Stimulated activated CD4-positive, alpha-beta T cell treated with anti-CD3 and anti-CD28 coated beads, Interleukin-2, amount 100 ng/mL, for 48 hours (primary cell): ENCODE measurements at regions not wholly inside any gene's neighbourhood (a gene's known extent, or its start where the extent isn't known, plus 50 kb on each side); places are given as distances from the start of the nearest gene placed in this dataset.
"Not testable (repeated sequence)": the region's sequence is repeated elsewhere in the genome, so short reads cannot be mapped to it uniquely, and the experiment has no call there.

ENCODE experiments used
- DNase-seq, 2 donors: peaks; one replicate each; pipeline ENCODE4 v3.0.0-alpha.2; 2020

GRCh38 chr1:119191325-119191724, 50.9 kb upstream of the WARS2 start:
- DNase-seq: no peak

- no peak for DNase-seq
These were observed 63.9 kb upstream of the WARS2 start for GRCh38 chr1:119204197-119204960.

GRCh38 chr1:119204961-119205357, 64.5 kb upstream of the WARS2 start:
- DNase-seq: no peak

GRCh38 chr1:119209061-119209460, 68.6 kb upstream of the WARS2 start:
- DNase-seq: no peak

- no peak for DNase-seq
These were observed 69.3 kb upstream of the WARS2 start for GRCh38 chr1:119209596-119210295.

GRCh38 chr1:119210296-119210649, 69.8 kb upstream of the WARS2 start:
- no peak for DNase-seq

- DNase-seq: not testable (repeated sequence)
These were observed 72.8 kb upstream of the WARS2 start for GRCh38 chr1:119213213-119213612.

- not testable (repeated sequence) for DNase-seq
These were observed 74.5 kb upstream of the WARS2 start for GRCh38 chr1:119214961-119215360.

GRCh38 chr1:119217309-119217828, 76.9 kb upstream of the WARS2 start:
- DNase-seq: no peak

GRCh38 chr1:119219711-119220110, 79.3 kb upstream of the WARS2 start:
- no peak for DNase-seq

GRCh38 chr1:119220991-119221390, 80.5 kb upstream of the WARS2 start:
- no peak for DNase-seq

GRCh38 chr1:119222271-119222670, 81.8 kb upstream of the WARS2 start:
- no peak for DNase-seq

- DNase-seq: no peak
These were observed 84.8 kb upstream of the WARS2 start for GRCh38 chr1:119225265-119225664.

GRCh38 chr1:119225831-119226230, 85.4 kb upstream of the WARS2 start:
- no peak for DNase-seq

- DNase-seq: no peak
These were observed 85.9 kb upstream of the WARS2 start for GRCh38 chr1:119226321-119226720.

- no peak for DNase-seq
These were observed 86.5 kb upstream of the WARS2 start for GRCh38 chr1:119226913-119227312.

GRCh38 chr1:119227456-119227855, 87.0 kb upstream of the WARS2 start:
- no peak for DNase-seq

GRCh38 chr1:119228335-119229080, 88.1 kb upstream of the WARS2 start:
- DNase-seq: no peak

- DNase-seq: no peak
These were observed 94.7 kb upstream of the WARS2 start for GRCh38 chr1:119235120-119235519.

- no peak for DNase-seq
These were observed 105.4 kb upstream of the WARS2 start for GRCh38 chr1:119245881-119246280.

GRCh38 chr1:119249283-119249682, 108.8 kb upstream of the WARS2 start:
- no peak for DNase-seq

- DNase-seq: no peak
These were observed 109.8 kb upstream of the WARS2 start for GRCh38 chr1:119250299-119250698.

- no peak for DNase-seq
These were observed 111.3 kb upstream of the WARS2 start for GRCh38 chr1:119251751-119252150.

- DNase-seq: no peak
These were observed 112.9 kb upstream of the WARS2 start for GRCh38 chr1:119253366-119253765.
